ENCODE measurements at regions not wholly inside any gene's neighbourhood (a gene's known extent, or its start where the extent isn't known, plus 50 kb on each side); places are given as distances from the start of the nearest gene placed in this dataset.

DNA sequence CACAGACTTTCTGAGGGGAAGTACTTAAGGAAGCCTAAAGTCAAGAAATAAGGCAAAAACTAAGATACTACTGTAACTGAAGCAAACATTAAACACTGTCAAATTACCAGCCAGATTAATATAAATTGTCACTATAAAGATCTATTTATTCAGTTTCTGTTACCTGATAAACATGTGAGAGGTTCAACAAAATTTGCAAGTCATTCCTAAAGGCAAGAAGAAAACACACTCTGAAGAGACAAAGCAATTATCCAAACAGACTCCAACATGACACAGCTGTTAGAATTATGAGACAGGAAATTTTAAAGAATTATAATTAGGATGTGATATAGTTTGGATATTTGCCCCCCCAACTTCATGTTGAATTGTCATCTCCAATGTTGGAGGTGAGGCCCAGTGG lies 140.4 kb upstream of the COL3A1 start:
- DNase-seq (ENCODE audit: low read depth) = no peak
- TF ChIP-seq, protein P1, sequence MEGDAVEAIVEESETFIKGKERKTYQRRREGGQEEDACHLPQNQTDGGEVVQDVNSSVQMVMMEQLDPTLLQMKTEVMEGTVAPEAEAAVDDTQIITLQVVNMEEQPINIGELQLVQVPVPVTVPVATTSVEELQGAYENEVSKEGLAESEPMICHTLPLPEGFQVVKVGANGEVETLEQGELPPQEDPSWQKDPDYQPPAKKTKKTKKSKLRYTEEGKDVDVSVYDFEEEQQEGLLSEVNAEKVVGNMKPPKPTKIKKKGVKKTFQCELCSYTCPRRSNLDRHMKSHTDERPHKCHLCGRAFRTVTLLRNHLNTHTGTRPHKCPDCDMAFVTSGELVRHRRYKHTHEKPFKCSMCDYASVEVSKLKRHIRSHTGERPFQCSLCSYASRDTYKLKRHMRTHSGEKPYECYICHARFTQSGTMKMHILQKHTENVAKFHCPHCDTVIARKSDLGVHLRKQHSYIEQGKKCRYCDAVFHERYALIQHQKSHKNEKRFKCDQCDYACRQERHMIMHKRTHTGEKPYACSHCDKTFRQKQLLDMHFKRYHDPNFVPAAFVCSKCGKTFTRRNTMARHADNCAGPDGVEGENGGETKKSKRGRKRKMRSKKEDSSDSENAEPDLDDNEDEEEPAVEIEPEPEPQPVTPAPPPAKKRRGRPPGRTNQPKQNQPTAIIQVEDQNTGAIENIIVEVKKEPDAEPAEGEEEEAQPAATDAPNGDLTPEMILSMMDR (conservative IDR thresholded peaks at IDR 0.05; ENCODE audit: low read depth, low read length) = no peak
- no peak overlapping the region for H3K4me3 ChIP-seq (ENCODE audit: low read depth, low read length)

DNA sequence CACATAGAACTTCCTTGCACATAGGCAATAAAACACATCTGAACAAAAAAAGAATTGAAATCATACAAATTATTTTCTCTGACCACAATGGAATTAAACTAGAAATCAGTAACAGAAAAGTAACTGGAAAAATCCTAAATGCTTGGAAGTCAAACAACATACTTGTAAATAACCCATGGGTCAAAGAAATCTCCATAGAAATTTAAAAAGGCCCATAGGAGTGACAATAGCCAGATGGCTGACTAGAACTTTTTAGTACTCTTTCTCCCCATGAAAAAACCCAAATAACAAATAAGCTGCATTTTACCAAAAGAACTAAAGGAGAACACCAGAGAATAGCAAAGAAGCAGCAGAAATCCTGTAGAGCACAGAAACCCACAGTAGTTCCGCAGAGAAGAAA lies 139.2 kb upstream of the COL3A1 start:
- TF ChIP-seq, protein P1 (conservative IDR thresholded peaks at IDR 0.05; ENCODE audit: low read depth, low read length) = no peak
- DNase-seq (ENCODE audit: low read depth) = no peak
- H3K4me3 ChIP-seq (ENCODE audit: low read depth, low read length) = no peak overlapping the region

DNA sequence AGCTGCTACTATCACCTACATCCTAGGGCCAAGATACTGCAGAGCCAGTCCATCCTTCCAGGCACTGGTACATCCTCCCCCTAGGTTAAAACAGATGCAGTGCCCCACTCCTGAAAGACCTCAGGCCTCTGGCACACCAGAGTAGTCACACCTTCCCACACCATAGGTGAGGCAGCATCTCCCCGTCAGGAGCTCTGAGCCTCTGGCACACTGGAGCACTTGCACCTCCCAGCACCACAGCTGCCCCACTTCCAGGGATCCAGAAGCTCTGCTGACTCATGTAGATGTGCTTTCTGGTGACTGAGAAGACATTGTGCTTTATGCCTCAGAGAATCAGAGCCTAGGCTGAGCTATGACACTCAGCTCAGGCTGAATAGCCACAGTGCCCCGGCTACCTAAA lies 138.4 kb upstream of the COL3A1 start:
- TF ChIP-seq, protein P1 (conservative IDR thresholded peaks at IDR 0.05; ENCODE audit: low read depth, low read length) = no peak
- H3K4me3 ChIP-seq (ENCODE audit: low read depth, low read length) = no peak overlapping the region

DNA sequence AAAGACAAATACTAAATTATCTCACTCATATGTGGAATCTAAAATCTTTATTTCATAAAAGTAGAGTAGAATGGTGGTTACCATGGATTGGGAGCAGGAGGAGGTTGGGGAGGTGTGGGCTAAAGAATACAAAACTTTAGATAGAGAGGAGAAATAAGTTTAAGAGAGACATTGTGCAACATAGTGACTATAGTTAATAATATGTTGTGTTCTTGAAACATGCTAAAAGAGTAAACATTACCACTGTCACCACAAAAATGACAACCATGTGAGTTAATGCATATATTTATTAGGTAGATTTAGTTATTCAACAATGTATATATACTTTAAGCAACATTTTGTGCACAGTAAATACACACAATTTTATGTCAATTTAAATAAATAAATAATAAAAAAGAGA lies 128.5 kb upstream of the COL3A1 start:
- no peak overlapping the region for H3K4me3 ChIP-seq (ENCODE audit: low read depth, low read length)
- no peak for DNase-seq (ENCODE audit: low read depth)
- TF ChIP-seq, protein P1 (conservative IDR thresholded peaks at IDR 0.05; ENCODE audit: low read depth, low read length) = no peak

More for the DNA sequence above, 138.4 kb upstream of the COL3A1 start:
- DNase-seq (ENCODE audit: low read depth) = no peak

GRCh38 chr2:188848887-188849435 lies 125.2 kb upstream of the COL3A1 start:
- no peak for DNase-seq (ENCODE audit: low read depth)
- no peak overlapping the region for H3K4me3 ChIP-seq (ENCODE audit: low read depth, low read length)
- TF ChIP-seq, protein P1 (conservative IDR thresholded peaks at IDR 0.05; ENCODE audit: low read depth, low read length) = no peak

GRCh38 chr2:188850786-188851185 lies 123.4 kb upstream of the COL3A1 start:
- no peak for DNase-seq (ENCODE audit: low read depth)
- TF ChIP-seq, protein P1 (conservative IDR thresholded peaks at IDR 0.05; ENCODE audit: low read depth, low read length) = no peak
- H3K4me3 ChIP-seq (ENCODE audit: low read depth, low read length) = no peak overlapping the region

DNA sequence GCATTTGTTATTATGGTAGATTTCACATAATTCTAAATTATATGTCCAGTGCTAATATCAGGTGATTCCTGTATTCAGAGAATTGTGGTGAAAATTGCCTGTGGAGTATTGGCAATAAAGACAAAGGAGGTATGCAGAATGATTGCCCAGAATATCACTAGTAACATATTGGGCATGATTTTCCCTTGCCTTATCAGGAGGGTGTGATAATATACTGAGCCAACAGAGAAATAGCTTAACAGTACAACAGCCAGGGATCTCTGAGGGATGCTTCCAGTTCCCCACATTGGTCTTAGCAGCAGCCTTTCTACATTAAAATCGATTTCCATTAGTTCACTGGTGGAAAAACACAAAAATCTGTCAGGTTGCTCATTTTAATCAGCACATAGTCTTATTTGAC lies 122.9 kb upstream of the COL3A1 start:
- DNase-seq (ENCODE audit: low read depth) = no peak
- no peak overlapping the region for H3K4me3 ChIP-seq (ENCODE audit: low read depth, low read length)
- TF ChIP-seq, protein P1 (conservative IDR thresholded peaks at IDR 0.05; ENCODE audit: low read depth, low read length) = no peak

All from epithelial cell of proximal tubule (primary cell).